ENCODE measurements at regions not wholly inside any gene's neighbourhood (a gene's known extent, or its start where the extent isn't known, plus 50 kb on each side); places are given as distances from the start of the nearest gene placed in this dataset.
"Not testable (repeated sequence)": the region's sequence is repeated elsewhere in the genome, so short reads cannot be mapped to it uniquely, and the experiment has no call there.

DNA sequence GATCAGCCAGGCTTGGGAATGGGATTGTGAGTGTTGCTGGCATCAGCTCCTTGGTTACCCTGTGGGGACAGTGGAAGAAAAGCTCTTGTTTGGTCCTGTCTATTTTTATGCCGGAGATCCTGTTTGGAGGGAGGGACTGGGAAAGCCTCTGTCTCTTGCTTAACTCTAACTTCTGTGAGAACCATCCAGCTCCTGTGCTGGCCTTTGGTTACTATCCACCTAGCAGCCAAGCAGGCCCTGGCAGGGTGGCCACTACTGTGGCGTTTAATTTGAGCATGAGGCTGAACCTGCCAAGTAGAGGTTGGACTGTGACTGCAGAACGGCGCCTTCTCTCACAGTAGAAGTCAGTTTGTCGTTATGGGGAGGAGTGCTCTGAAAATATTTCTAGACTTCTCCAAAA lies 193.3 kb downstream of the UTRN start:
- 31% methylated on average over 2 of the region's 5 CpGs for WGBS (ENCODE audit: insufficient coverage)
- H3K4me3 ChIP-seq (ENCODE audit: low read depth, low read length), result no peak overlapping the region
- H3K36me3 ChIP-seq (ENCODE audit: control insufficient read depth, insufficient read depth, low read length), result no peaks in the 10 kb centered on the region
- peak in 1 of 6 donors; percentile 42 for DNase-seq (ENCODE audit: low read depth in 4 of 6, low spot score in 6 of 6)
- no peaks in the 10 kb centered on the region for H3K27me3 ChIP-seq (ENCODE audit: control insufficient read depth, insufficient read depth, low read length)
- H3K9me3 ChIP-seq (ENCODE audit: control insufficient read depth, insufficient read depth, low read length), result no peaks in the 10 kb centered on the region
- H3K4me1 ChIP-seq (ENCODE audit: control insufficient read depth, insufficient read depth, low read length), result peaks cover 4% of the 10 kb centered on the region
- H3K27ac ChIP-seq (ENCODE audit: low read depth, low read length), result no peak overlapping the region

DNA sequence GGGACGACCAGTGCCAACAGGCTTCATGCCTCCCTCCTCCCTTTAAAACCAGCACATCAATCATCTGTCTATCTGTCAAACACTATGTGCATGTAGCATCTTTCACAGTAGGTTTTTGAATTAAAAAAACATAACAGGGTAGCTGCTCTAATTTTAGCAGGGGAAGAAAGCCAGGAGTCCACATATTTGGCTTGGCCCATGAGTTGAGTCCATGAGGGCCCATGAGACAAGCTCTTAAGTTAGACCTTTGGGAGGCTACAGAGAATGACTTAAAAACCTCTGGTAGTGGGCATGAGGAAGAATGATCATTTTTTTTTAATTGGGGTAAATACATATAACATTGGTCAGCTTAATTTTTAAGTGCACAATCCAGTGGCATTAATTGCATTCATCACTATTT lies 194.9 kb downstream of the UTRN start:
- Histone ChIP-seq H3K9me3 (ENCODE audit: control insufficient read depth, insufficient read depth, low read length) (no peaks in the 10 kb centered on the region), H3K27me3 (ENCODE audit: control insufficient read depth, insufficient read depth, low read length) (no peaks in the 10 kb centered on the region), H3K4me1 (ENCODE audit: control insufficient read depth, insufficient read depth, low read length) (peaks cover 4% of the 10 kb centered on the region), H3K4me3 (ENCODE audit: low read depth, low read length) (no peak overlapping the region), H3K27ac (ENCODE audit: low read depth, low read length) (no peak overlapping the region), H3K36me3 (ENCODE audit: control insufficient read depth, insufficient read depth, low read length) (no peaks in the 10 kb centered on the region)
- DNase-seq (ENCODE audit: low read depth in 4 of 6, low spot score in 6 of 6), result no peak
- WGBS (ENCODE audit: insufficient coverage), result no CpG with 5 or more reads among the region's 1 CpG

DNA sequence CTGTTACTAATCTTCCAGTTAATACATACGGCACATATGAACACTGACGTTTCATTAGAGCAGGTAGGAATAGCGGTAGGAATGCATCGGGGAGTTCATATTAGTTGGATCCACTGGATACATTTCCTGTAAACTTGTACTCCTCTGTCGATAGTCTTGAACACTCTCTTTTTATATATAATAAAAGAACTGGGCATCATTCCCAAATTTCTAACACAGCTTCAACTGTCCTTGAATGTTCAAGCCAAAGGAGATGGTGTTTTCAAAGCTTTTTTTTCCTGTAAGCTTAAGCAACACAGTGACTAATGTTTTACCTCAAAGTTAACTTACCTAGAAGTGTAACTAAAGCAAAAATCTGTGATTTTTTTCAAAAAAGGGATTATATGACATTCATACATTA lies 195.3 kb downstream of the UTRN start:
- no CpG with 5 or more reads among the region's 5 CpGs for WGBS (ENCODE audit: insufficient coverage)
- no peaks in the 10 kb centered on the region for H3K9me3 ChIP-seq (ENCODE audit: control insufficient read depth, insufficient read depth, low read length)
- H3K4me1 ChIP-seq (ENCODE audit: control insufficient read depth, insufficient read depth, low read length), result peaks cover 4% of the 10 kb centered on the region
- no peaks in the 10 kb centered on the region for H3K36me3 ChIP-seq (ENCODE audit: control insufficient read depth, insufficient read depth, low read length)
- H3K4me3 ChIP-seq (ENCODE audit: low read depth, low read length), result no peak overlapping the region
- peak in 1 of 6 donors; percentile 17 for DNase-seq (ENCODE audit: low read depth in 4 of 6, low spot score in 6 of 6)
- H3K27me3 ChIP-seq (ENCODE audit: control insufficient read depth, insufficient read depth, low read length), result no peaks in the 10 kb centered on the region
- no peak overlapping the region for H3K27ac ChIP-seq (ENCODE audit: low read depth, low read length)

DNA sequence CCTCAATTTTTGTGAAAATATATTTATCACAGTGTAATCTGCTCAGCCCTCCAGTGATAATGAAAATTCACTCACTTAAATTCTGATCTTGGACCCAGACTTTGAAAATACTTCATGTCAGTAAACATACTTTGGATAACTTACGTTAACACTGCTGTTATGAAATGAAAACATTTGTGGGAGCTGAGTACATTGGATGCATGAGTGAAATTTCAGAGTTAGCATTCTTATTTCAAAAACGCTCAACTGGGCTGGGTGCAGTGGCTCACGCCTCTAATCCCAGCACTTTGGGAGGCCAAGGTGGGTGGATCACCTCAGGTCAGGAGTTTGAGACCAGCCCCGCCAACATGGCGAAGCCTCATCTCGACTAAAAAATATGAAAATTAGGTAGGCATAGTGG lies 196.4 kb downstream of the UTRN start:
- DNase-seq (ENCODE audit: low read depth in 4 of 6, low spot score in 6 of 6), result no peak
- Histone ChIP-seq H3K9me3 (ENCODE audit: control insufficient read depth, insufficient read depth, low read length) (no peaks in the 10 kb centered on the region), H3K36me3 (ENCODE audit: control insufficient read depth, insufficient read depth, low read length) (no peaks in the 10 kb centered on the region), H3K4me3 (ENCODE audit: low read depth, low read length) (no peak overlapping the region), H3K27me3 (ENCODE audit: control insufficient read depth, insufficient read depth, low read length) (no peaks in the 10 kb centered on the region), H3K27ac (ENCODE audit: low read depth, low read length) (no peak overlapping the region), H3K4me1 (ENCODE audit: control insufficient read depth, insufficient read depth, low read length) (peaks cover 4% of the 10 kb centered on the region)
- 96% methylated on average over 4 of the region's 6 CpGs for WGBS (ENCODE audit: insufficient coverage)

DNA sequence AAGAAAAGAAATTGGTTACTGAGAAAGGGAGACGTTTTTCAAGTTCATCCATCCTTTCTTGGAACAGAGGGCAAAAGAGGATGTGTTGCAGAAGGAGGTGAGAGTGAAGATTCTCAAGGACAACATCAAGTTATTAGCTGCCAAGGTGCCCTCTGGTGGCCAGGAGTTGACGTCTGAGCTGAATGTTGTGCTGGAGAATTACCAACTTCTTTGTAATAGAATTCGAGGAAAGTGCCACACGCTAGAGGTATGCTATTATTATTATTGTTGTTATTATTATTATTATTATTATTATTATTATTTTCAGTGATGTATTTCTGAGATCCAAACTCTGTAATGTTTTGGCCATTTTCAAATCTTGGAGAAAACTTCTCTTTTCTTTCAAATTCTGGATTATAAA lies 197.0 kb downstream of the UTRN start:
- 13% methylated on average over 1 of the region's 4 CpGs for WGBS (ENCODE audit: insufficient coverage)
- DNase-seq (ENCODE audit: low read depth in 4 of 6, low spot score in 6 of 6), result peak; percentile 31 to 94 (median 60)
- H3K27ac ChIP-seq (ENCODE audit: low read depth, low read length), result no peak overlapping the region
- no peaks in the 10 kb centered on the region for H3K27me3 ChIP-seq (ENCODE audit: control insufficient read depth, insufficient read depth, low read length)
- H3K4me3 ChIP-seq (ENCODE audit: low read depth, low read length), result no peak overlapping the region
- H3K36me3 ChIP-seq (ENCODE audit: control insufficient read depth, insufficient read depth, low read length), result no peaks in the 10 kb centered on the region
- H3K4me1 ChIP-seq (ENCODE audit: control insufficient read depth, insufficient read depth, low read length), result peaks cover 4% of the 10 kb centered on the region
- H3K9me3 ChIP-seq (ENCODE audit: control insufficient read depth, insufficient read depth, low read length), result no peaks in the 10 kb centered on the region

DNA sequence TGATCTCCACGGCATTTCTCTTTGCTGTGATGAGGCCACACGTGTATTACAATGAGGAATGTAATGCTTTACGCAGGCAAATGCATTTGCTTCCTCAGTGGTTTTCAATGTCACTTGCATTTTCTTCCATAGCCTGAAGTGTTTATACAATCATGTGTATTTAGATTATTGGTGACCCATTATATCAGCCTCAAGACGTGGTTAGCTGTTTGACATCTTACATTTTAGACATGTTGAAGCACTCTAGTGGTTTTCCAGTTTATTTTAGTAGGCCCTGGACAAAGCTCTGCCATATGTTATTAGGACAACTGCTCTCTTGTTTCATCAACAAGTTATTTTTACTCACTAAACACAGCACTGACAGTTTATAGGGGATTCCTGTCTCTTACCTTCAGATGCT lies 200.4 kb downstream of the UTRN start:
- H3K9me3 ChIP-seq (ENCODE audit: control insufficient read depth, insufficient read depth, low read length), result no peaks in the 10 kb centered on the region
- H3K4me3 ChIP-seq (ENCODE audit: low read depth, low read length), result no peak overlapping the region
- DNase-seq (ENCODE audit: low read depth in 4 of 6, low spot score in 6 of 6), result no peak
- H3K4me1 ChIP-seq (ENCODE audit: control insufficient read depth, insufficient read depth, low read length), result no peaks in the 10 kb centered on the region
- peaks cover 3% of the 10 kb centered on the region for H3K36me3 ChIP-seq (ENCODE audit: control insufficient read depth, insufficient read depth, low read length)
- H3K27ac ChIP-seq (ENCODE audit: low read depth, low read length), result no peak overlapping the region
- no peaks in the 10 kb centered on the region for H3K27me3 ChIP-seq (ENCODE audit: control insufficient read depth, insufficient read depth, low read length)
- WGBS (ENCODE audit: insufficient coverage), result 91% methylated on average over 3 of the region's 4 CpGs

DNA sequence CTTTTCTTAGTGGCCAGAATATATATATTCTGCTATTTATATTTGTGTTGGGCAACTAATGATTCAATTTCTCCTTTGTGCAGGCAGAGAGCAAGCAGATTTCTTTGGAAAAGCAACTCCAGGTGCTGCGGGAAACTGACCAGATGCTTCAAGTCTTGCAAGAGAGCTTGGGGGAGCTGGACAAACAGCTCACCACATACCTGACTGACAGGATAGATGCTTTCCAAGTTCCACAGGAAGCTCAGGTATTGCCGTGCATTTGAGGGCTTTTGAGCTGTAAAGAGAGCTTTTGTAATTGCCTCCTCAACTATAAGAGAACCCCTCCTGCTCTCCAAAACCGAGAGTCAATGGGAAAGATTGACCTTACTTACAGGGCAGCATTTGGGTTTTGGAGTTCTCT lies 203.5 kb downstream of the UTRN start:
- DNase-seq (ENCODE audit: low read depth in 4 of 6, low spot score in 6 of 6), result no peak
- Histone ChIP-seq H3K4me3 (ENCODE audit: low read depth, low read length) (no peak overlapping the region), H3K4me1 (ENCODE audit: control insufficient read depth, insufficient read depth, low read length) (no peaks in the 10 kb centered on the region), H3K27ac (ENCODE audit: low read depth, low read length) (no peak overlapping the region), H3K36me3 (ENCODE audit: control insufficient read depth, insufficient read depth, low read length) (peaks cover 6% of the 10 kb centered on the region), H3K9me3 (ENCODE audit: control insufficient read depth, insufficient read depth, low read length) (no peaks in the 10 kb centered on the region), H3K27me3 (ENCODE audit: control insufficient read depth, insufficient read depth, low read length) (no peaks in the 10 kb centered on the region)
- 80% methylated on average over 1 of the region's 3 CpGs for WGBS (ENCODE audit: insufficient coverage)

DNA sequence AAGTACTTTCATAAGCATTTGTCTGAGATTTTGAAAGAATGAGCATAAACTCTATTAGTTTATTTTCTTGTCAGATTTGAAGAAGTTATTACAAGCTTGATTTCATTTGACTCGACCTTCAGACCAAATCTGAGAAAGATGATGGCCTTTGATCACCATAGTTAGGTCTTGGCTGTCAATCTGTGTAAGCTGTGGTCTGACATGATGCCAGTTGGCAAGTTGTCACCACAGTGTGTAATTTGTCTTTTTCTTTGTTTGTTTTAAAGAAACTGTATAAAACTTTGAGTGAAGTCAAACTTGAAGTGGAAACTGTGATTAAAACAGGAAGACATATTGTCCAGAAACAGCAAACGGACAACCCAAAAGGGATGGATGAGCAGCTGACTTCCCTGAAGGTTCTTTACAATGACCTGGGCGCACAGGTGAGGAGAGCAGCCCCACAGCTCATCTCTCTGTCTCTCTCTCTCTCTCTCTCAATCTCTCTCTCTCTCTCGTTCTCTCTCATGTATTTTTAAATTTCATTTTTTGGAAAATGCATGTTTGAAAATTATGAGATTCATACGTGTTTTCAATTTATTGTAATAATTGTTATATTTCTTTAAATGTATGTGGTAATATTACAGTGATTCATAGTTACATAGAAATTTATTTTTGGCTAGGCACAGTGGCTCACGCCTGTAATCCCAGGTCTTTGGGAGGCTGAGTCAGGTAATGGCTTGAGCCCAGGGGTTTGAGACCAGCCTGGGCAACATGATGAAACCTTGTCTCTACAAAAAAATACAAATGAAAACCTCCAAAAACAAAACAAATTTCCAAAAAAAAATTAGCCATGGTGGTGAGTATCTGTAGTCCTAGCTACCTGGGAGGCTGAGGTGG lies 208.1 kb downstream of the UTRN start:
- Histone ChIP-seq H3K4me3 (ENCODE audit: low read depth, low read length) (no peak overlapping the region), H3K27me3 (ENCODE audit: control insufficient read depth, insufficient read depth, low read length) (no peaks in the 10 kb centered on the region), H3K27ac (ENCODE audit: low read depth, low read length) (no peak overlapping the region), H3K9me3 (ENCODE audit: control insufficient read depth, insufficient read depth, low read length) (no peaks in the 10 kb centered on the region), H3K4me1 (ENCODE audit: control insufficient read depth, insufficient read depth, low read length) (no peaks in the 10 kb centered on the region), H3K36me3 (ENCODE audit: control insufficient read depth, insufficient read depth, low read length) (peaks cover 14% of the 10 kb centered on the region)
- WGBS (ENCODE audit: insufficient coverage), result 71% methylated on average over 2 of the region's 6 CpGs
- no peak for DNase-seq (ENCODE audit: low read depth in 4 of 6, low spot score in 6 of 6)

DNA sequence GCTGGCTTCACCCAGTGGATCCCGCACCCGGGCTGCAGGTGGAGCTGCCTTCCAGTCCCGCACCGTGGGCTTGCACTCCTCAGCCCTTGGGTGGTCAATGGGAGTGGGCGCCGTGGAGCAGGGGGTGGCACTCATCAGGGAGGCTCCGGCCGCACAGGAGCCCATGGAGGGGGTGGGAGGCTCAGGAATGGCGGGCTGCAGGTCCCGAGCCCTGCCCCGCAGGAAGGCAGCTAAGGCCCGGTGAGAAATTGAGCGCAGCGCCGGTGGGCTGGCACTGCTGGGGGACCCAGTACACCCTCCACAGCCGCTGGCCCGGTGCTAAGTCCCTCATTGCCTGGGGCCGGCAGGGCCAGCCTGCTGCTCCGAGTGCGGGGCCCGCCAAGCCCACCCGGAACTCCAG lies 209.9 kb downstream of the UTRN start:
- H3K36me3 ChIP-seq (ENCODE audit: control insufficient read depth, insufficient read depth, low read length), result peaks cover 12% of the 10 kb centered on the region
- not testable (repeated sequence) for H3K4me1 ChIP-seq (ENCODE audit: control insufficient read depth, insufficient read depth, low read length); H3K27ac ChIP-seq (ENCODE audit: low read depth, low read length); DNase-seq (ENCODE audit: low read depth in 4 of 6, low spot score in 6 of 6); H3K4me3 ChIP-seq (ENCODE audit: low read depth, low read length); H3K27me3 ChIP-seq (ENCODE audit: control insufficient read depth, insufficient read depth, low read length); H3K9me3 ChIP-seq (ENCODE audit: control insufficient read depth, insufficient read depth, low read length)
- over 99% methylated on average over 16 of the region's 22 CpGs for WGBS (ENCODE audit: insufficient coverage)

DNA sequence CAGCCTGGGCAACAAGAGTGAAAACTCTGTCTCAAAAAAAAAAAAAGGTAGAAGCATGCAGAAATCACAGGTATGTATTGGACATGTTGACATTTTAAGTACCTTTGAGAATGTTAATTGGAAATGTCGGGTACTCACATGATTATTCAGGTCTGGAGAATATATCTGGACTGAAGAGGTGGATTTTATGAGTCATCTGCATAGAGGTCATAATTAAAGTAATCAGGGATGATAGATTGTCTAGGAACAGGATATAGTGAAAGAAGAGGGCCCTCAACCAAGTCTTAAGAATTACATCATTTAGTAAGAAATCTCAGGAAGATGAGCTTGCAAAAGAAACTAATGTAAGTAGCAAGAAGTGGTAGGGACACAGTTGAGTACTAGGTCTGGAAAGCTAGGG lies 212.5 kb downstream of the UTRN start:
- no peak for DNase-seq (ENCODE audit: low read depth in 4 of 6, low spot score in 6 of 6)
- Histone ChIP-seq H3K4me3 (ENCODE audit: low read depth, low read length) (no peak overlapping the region), H3K4me1 (ENCODE audit: control insufficient read depth, insufficient read depth, low read length) (no peaks in the 10 kb centered on the region), H3K9me3 (ENCODE audit: control insufficient read depth, insufficient read depth, low read length) (no peaks in the 10 kb centered on the region), H3K27me3 (ENCODE audit: control insufficient read depth, insufficient read depth, low read length) (no peaks in the 10 kb centered on the region), H3K27ac (ENCODE audit: low read depth, low read length) (no peak overlapping the region), H3K36me3 (ENCODE audit: control insufficient read depth, insufficient read depth, low read length) (peaks cover 12% of the 10 kb centered on the region)
- 92% methylated on average over 1 of the region's 1 CpG for WGBS (ENCODE audit: insufficient coverage)
